HEK293T (cell line): ENCODE measurements at regions not wholly inside any gene's neighbourhood (a gene's known extent, or its start where the extent isn't known, plus 50 kb on each side); places are given as distances from the start of the nearest gene placed in this dataset.

Experiments used
- CTCF ChIA-PET: fragments of 350-600 bp; formaldehyde crosslinking; extraction: SDS; loops from one replicate; lab custom pipeline; 2021; ENCODE audit warnings: antibody characterized with exemption, inconsistent platforms; lab: Yijun Ruan, JAX
- POLR2A ChIA-PET: fragments of 350-600 bp; formaldehyde crosslinking; extraction: SDS; loops from one replicate; lab custom pipeline; 2020; ENCODE audit warnings: antibody characterized with exemption, inconsistent platforms; lab: Yijun Ruan, JAX
- DNase-seq: peaks from one replicate; pipeline ENCODE4 v3.0.0; 2012; ENCODE audit warnings: mixed read lengths; ENCODE audit errors: extremely low spot score
- ARNT ChIP-seq: fragments of 450-650 bp; IDR thresholded peaks from 2 replicates; pipeline ENCODE4 v1.6.1; 2017; ENCODE audit warnings: mild to moderate bottlenecking
- BHLHE40 ChIP-seq: fragments of 450-650 bp; IDR thresholded peaks from 2 replicates; pipeline ENCODE4 v1.6.1; 2016; ENCODE audit warnings: mild to moderate bottlenecking, moderate library complexity, borderline replicate concordance
- CTBP1 ChIP-seq: fragments of 450-650 bp; IDR thresholded peaks from 2 replicates; pipeline ENCODE4 v1.6.1; 2016; ENCODE audit warnings: borderline replicate concordance
- ELF4 ChIP-seq: fragments of 450-650 bp; IDR thresholded peaks from 2 replicates; pipeline ENCODE4 v1.6.1; 2017; ENCODE audit warnings: antibody characterized with exemption
- FOXA1 ChIP-seq: fragments of 450-650 bp; IDR thresholded peaks from 2 replicates; pipeline ENCODE4 v1.6.1; 2016; ENCODE audit warnings: mild to moderate bottlenecking
- FOXK2 ChIP-seq: fragments of 450-650 bp; IDR thresholded peaks from 2 replicates; pipeline ENCODE4 v1.6.1; 2016; ENCODE audit warnings: mild to moderate bottlenecking
- FOXM1 ChIP-seq: fragments of 450-650 bp; IDR thresholded peaks from 2 replicates; pipeline ENCODE4 v1.6.1; 2017; ENCODE audit warnings: mild to moderate bottlenecking, borderline replicate concordance
- HDGF ChIP-seq: fragments of 450-650 bp; IDR thresholded peaks from 2 replicates; pipeline ENCODE4 v1.6.1; 2017; ENCODE audit warnings: antibody characterized with exemption, borderline replicate concordance
- L3MBTL2 ChIP-seq: fragments of 450-650 bp; conservative IDR thresholded peaks from 2 replicates; pipeline ENCODE4 v1.6.1; 2016; ENCODE audit warnings: mild to moderate bottlenecking
- LEF1 ChIP-seq: fragments of 450-650 bp; IDR thresholded peaks from 2 replicates; pipeline ENCODE4 v1.6.1; 2017; ENCODE audit warnings: mild to moderate bottlenecking, borderline replicate concordance
- NFRKB ChIP-seq: fragments of 450-650 bp; IDR thresholded peaks from 2 replicates; pipeline ENCODE4 v1.6.1; 2016; ENCODE audit warnings: mild to moderate bottlenecking, moderate library complexity
- PKNOX1 ChIP-seq: fragments of 450-650 bp; IDR thresholded peaks from 2 replicates; pipeline ENCODE4 v1.6.1; 2016
- SP1 ChIP-seq: fragments of 450-650 bp; IDR thresholded peaks from 2 replicates; pipeline ENCODE4 v1.6.1; 2017
- SUZ12 ChIP-seq: fragments of 450-650 bp; IDR thresholded peaks from 2 replicates; pipeline ENCODE4 v1.6.1; 2016; ENCODE audit warnings: mild to moderate bottlenecking
- TARDBP ChIP-seq: fragments of 450-650 bp; IDR thresholded peaks from 2 replicates; pipeline ENCODE4 v1.6.1; 2016
- ZNF384 ChIP-seq: fragments of 450-650 bp; IDR thresholded peaks from 2 replicates; pipeline ENCODE4 v1.6.1; 2016

- POLR2A ChIA-PET = no interaction called here
These were observed 177.3 kb upstream of the BMP4 start for GRCh38 chr14:54133896-54134295.

GRCh38 chr14:54135804-54136280 is 179.2 kb upstream of the BMP4 start:
- TF ChIP-seq FOXK2 = no peak
- TF ChIP-seq TARDBP = no peak
- no peak for TF ChIP-seq ARNT
- TF ChIP-seq SP1 = no peak
- no peak for TF ChIP-seq LEF1
- no peak for TF ChIP-seq FOXM1
- no peak for TF ChIP-seq ZNF384
- no peak for TF ChIP-seq NFRKB
- no peak for TF ChIP-seq PKNOX1
- no peak for TF ChIP-seq L3MBTL2
- no peak for TF ChIP-seq HDGF
- ChIA-PET CTCF (no interaction called here), POLR2A (no interaction called here)
- DNase-seq = no peak

More at GRCh38 chr14:54133896-54134295, 177.3 kb upstream of the BMP4 start:
- no peak for TF ChIP-seq PKNOX1
- no peak for TF ChIP-seq NFRKB
- no peak for TF ChIP-seq LEF1
- no peak for TF ChIP-seq FOXM1
- TF ChIP-seq ELF4 = no peak
- TF ChIP-seq SUZ12 = no peak
- TF ChIP-seq BHLHE40 = no peak
- no peak for TF ChIP-seq L3MBTL2
- no peak for TF ChIP-seq FOXK2
- TF ChIP-seq HDGF = no peak
- TF ChIP-seq ARNT = no peak
- TF ChIP-seq ZNF384 = no peak
- no peak for TF ChIP-seq FOXA1
- no peak for TF ChIP-seq TARDBP
- no peak for TF ChIP-seq CTBP1
- TF ChIP-seq SP1 = no peak
- CTCF ChIA-PET = interaction anchor here (0.6 kb wide), 1 partner anchor 214 kb away, joined by 3 read pairs; no protein-coding TSS in a partner anchor
- no peak for DNase-seq

- ChIA-PET CTCF (no interaction called here), POLR2A (no interaction called here)
- TF ChIP-seq PKNOX1 (no peak), FOXM1 (no peak), ELF4 (no peak), L3MBTL2 (no peak), SP1 (no peak), ZNF384 (no peak), BHLHE40 (no peak), CTBP1 (no peak)
- no peak for DNase-seq
These were observed 180.4 kb upstream of the BMP4 start for GRCh38 chr14:54136894-54137613.

- no peak for TF ChIP-seq FOXK2
- no peak for TF ChIP-seq NFRKB
- TF ChIP-seq SP1 = no peak
- no peak for TF ChIP-seq ELF4
- TF ChIP-seq FOXM1 = no peak
- TF ChIP-seq PKNOX1 = no peak
- ChIA-PET CTCF (no interaction called here), POLR2A (no interaction called here)
- no peak for DNase-seq
These were observed 181.0 kb upstream of the BMP4 start for GRCh38 chr14:54137614-54137961.

GRCh38 chr14:54138024-54138353 is 181.4 kb upstream of the BMP4 start:
- POLR2A ChIA-PET = no interaction called here
- CTCF ChIA-PET = no interaction called here
- TF ChIP-seq NFRKB (no peak), CTBP1 (no peak), FOXM1 (no peak), ARNT (no peak), SP1 (no peak), TARDBP (no peak)
- no peak for DNase-seq

GRCh38 chr14:54138354-54139038 is 181.9 kb upstream of the BMP4 start:
- CTCF ChIA-PET = no interaction called here
- TF ChIP-seq SUZ12 (no peak), TARDBP (no peak), SP1 (no peak), FOXA1 (no peak), ARNT (no peak), FOXK2 (no peak)
- POLR2A ChIA-PET = no interaction called here
- DNase-seq = no peak
